GM12873 (cell line): ENCODE measurements at regions not wholly inside any gene's neighbourhood (a gene's known extent, or its start where the extent isn't known, plus 50 kb on each side); places are given as distances from the start of the nearest gene placed in this dataset.

Experiments
- TF ChIP-seq, protein P1 (sequence below): IDR thresholded peaks from 2 replicates; pipeline ENCODE4 v1.5.1; 2012; ENCODE audit warnings: low read depth, mild to moderate bottlenecking, moderate library complexity, low read length, control low read depth; ENCODE audit not compliant: insufficient read depth; ENCODE audit errors: missing control alignments

DNA sequence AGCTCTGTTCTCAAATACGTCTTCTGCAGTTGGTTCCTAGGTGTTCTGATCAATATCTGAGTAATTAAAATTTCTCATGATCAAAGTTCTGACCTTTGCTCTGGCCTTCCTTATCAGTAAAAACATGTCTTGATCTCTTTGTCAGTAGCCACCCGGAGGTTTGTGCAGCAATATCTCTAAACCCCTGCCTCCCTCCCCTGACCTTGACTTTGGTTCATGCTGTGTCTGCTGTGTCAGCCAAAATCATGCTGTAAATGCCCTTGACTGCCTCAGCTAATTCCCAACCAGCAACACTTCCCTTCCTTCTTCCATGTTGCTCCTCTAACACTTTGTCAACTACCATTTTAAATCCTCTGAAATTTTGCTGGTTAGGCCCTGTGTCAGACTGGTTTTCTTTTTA, 424.7 kb downstream of the FAM181B start:
- TF ChIP-seq, protein P1, sequence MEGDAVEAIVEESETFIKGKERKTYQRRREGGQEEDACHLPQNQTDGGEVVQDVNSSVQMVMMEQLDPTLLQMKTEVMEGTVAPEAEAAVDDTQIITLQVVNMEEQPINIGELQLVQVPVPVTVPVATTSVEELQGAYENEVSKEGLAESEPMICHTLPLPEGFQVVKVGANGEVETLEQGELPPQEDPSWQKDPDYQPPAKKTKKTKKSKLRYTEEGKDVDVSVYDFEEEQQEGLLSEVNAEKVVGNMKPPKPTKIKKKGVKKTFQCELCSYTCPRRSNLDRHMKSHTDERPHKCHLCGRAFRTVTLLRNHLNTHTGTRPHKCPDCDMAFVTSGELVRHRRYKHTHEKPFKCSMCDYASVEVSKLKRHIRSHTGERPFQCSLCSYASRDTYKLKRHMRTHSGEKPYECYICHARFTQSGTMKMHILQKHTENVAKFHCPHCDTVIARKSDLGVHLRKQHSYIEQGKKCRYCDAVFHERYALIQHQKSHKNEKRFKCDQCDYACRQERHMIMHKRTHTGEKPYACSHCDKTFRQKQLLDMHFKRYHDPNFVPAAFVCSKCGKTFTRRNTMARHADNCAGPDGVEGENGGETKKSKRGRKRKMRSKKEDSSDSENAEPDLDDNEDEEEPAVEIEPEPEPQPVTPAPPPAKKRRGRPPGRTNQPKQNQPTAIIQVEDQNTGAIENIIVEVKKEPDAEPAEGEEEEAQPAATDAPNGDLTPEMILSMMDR = no peak

DNA sequence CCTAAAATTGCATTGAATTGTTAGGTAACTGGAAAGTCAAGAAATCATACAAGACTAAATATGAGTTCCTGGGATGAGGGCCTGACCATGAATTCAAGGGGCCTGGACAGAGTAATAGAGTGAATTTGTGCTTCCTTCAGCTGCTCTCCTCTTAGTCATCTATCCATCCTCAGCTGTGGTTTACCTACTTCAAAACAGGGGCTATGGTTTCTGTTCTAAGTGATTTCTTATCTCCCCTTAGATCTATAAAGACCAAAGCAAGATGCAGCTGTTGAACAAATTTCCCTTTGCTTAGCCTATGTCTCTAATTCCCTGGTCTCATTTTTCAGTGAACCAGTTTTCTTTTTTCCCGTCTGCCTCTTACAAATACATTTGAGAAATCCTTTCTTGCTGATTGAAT, 428.5 kb downstream of the FAM181B start:
- TF ChIP-seq, protein P1 = no peak

DNA sequence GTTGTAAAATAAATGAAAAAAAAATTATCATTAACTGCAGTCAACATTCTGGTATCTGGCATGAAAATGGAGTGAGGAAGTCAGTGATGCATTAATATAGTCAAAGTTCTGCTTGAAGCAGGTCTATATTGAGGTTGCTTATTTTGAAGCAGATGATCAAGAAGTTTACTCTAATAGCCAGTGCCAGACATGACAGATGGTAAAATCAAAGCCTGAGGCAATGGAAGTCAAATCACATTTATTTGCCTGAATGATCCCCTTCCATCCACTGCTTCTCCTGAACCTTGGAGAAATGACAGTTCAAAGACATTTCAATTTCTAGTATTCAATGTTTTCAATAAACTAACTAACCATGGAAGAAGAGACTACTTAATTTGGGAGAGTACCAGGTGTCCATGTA, 430.0 kb downstream of the FAM181B start:
- TF ChIP-seq, protein P1 = no peak

DNA sequence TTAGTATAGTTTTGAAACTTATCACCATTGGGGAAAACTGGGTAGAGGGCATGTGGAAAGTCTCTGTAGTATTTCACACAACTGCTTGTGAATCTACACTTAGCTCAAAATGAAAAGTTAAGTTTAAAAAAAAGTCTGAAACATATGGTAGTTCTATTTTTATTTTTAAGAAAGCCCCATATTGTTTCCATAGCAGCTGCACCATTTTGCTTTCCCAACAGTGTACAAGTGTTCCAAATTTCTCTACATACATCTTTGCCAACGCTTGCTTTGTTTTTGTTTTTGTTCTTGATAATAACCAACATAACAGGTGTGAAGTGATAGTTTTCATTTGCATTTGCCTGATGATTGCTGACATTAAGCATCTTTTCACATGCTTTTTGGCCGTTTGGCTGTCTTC, 445.2 kb downstream of the FAM181B start:
- TF ChIP-seq, protein P1 = no peak

DNA sequence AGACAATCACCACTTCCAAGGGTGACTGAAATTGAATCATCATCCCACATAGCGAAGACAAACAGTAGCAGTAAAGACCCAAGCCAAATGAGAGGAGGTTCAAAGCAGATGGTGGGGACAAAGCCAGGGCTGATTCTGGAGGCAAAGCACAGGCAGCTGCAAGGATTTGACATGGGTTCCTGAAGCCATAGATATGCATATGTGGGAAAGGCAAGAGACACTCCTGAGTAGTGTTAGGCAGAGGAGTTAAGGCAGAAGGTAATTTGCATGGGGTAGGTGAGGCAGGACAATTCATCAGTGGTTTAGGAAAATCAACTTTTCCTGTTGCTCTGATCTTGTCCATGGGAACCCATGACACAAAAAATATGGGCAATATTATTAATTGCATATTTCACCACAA, 462.8 kb downstream of the FAM181B start:
- TF ChIP-seq, protein P1 = no peak

DNA sequence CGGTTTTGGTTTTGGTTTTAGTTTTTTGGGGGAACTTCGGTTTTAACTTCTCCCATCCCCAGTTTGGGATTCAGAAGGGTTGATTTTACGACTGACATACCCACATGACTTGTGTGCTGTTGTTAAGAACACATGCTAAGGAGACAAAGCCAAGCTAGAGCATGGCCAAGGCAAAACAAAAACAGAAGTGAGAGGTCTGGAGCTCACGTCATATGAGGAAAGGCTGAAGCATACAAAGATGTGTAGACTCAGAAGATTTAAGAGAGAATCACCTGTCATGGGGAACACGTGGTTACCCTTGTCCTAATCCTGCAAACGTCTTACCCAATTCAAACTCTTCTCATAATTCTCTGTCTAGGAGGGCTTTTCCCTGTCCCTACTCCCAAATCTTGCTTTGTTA, 465.0 kb downstream of the FAM181B start:
- TF ChIP-seq, protein P1 = no peak

DNA sequence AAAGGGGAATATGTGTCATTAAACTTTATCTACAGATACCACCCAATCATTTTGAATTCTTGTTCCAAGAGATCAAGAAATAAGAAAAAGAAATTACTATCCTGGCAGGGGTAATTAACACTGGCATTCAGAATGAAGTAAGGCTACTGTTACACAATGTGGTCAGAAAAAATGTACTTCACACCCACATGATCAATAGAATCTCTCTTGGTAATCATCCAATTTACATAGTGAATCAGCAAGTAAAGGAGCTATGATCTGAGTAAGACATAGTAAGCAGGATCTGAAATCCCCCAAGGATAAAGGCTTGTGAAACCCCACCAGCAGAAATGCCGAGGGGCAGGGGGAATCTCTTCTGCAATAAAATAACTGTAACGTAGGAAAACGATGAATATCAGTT, 466.5 kb downstream of the FAM181B start:
- TF ChIP-seq, protein P1 = no peak
